Left lung (tissue), 4 donors: ENCODE measurements at regions not wholly inside any gene's neighbourhood (a gene's known extent, or its start where the extent isn't known, plus 50 kb on each side); places are given as distances from the start of the nearest gene placed in this dataset.
A peak's percentile ranks its signal among the peaks of the same experiment; 100 is the strongest.

Experiments
- ATAC-seq: fragments of 200-7000 bp; cut with Tn5 transposase; one replicate; pipeline ENCODE4 v1.9.1; 2020; ENCODE audit warnings: moderate library complexity
- DNase-seq, 4 donors: peaks; one replicate each; pipeline ENCODE4 v3.0.0-alpha.2; 2013 to 2020
- H3K27ac ChIP-seq, 2 donors: fragments of 200-600 bp; sonication (generic) in 1 of 2; one replicate each; pipeline versions ENCODE4 v1.5.0 to v1.8.0; 2020 to 2021
- H3K27me3 ChIP-seq, 2 donors: fragments of 200-600 bp; sonication (generic) in 1 of 2; one replicate each; pipeline versions ENCODE4 v1.5.0 to v1.8.0; 2020 to 2021
- H3K36me3 ChIP-seq, 2 donors: fragments of 200-600 bp; sonication (generic) in 1 of 2; one replicate each; pipeline versions ENCODE4 v1.5.0 to v1.8.0; 2020 to 2021
- H3K4me1 ChIP-seq, 2 donors: fragments of 200-600 bp; one replicate each; pipeline ENCODE4 v1.8.0; 2021
- H3K4me3 ChIP-seq, 2 donors: fragments of 200-600 bp; sonication (generic) in 1 of 2; one replicate each; pipeline versions ENCODE4 v1.5.0 to v1.8.0; 2020 to 2021; ENCODE audit warnings: mild to moderate bottlenecking in 1 of 2
- H3K9me3 ChIP-seq, 2 donors: fragments of 200-600 bp; sonication (generic) in 1 of 2; one replicate each; pipeline versions ENCODE4 v1.5.0 to v1.8.0; 2020 to 2021
- CTCF ChIP-seq, 2 donors: fragments of 200-600 bp; sonication (generic) in 1 of 2; IDR thresholded peaks; one replicate each; pipeline versions ENCODE4 v1.5.0 to v1.8.0; 2021; ENCODE audit warnings: antibody characterized with exemption in 2 of 2
- intact Hi-C, 2 donors: fragments of 100-400 bp; cut with DNase I; formaldehyde crosslinking; loops; one replicate each; pipeline versions ENCODE4 v1.11.2 to v1.14.2; 2022
- donor health status: DM: no; HTN: yes; CAD: no.
- donor health status: DM: no; HTN: no; CAD: no.

GRCh38 chr12:28652239-28652638 lies 462.0 kb downstream of the CCDC91 start:
- no peaks in the 10 kb centered on the region for H3K4me1 ChIP-seq
- no peak overlapping the region for H3K4me3 ChIP-seq
- H3K27ac ChIP-seq = no peak overlapping the region
- peaks cover 0 to 3% of the 10 kb centered on the region in 2 donors for H3K9me3 ChIP-seq
- H3K27me3 ChIP-seq = no peaks in the 10 kb centered on the region
- intact Hi-C loops = no loop called here
- DNase-seq (no peak), ATAC-seq (no peak)
- no peak for TF ChIP-seq CTCF (IDR thresholded peaks at IDR 0.05)
- H3K36me3 ChIP-seq = no peaks in the 10 kb centered on the region

DNA sequence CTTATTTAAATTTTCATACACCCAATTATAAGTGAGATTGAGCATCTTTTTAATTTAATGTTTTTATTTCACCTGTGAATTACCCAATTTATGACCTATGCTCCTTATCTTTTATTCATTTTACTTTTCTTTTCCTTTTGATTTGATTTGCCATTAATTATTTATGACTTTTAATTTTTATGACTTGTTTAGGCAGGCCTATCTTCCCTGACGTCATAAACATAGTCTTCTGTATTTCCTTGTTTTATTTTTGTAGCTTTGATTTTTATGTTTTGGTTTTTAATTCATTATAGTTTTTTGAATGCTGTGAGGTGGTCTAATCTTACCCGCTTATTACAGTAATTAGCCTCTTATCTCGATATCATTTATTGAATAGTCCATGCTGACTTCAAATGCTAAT lies 467.1 kb upstream of the FAR2 start:
- H3K4me3 ChIP-seq = no peak overlapping the region
- no peak overlapping the region for H3K27ac ChIP-seq
- no peaks in the 10 kb centered on the region for H3K27me3 ChIP-seq
- H3K9me3 ChIP-seq = peaks cover 0 to 8% of the 10 kb centered on the region in 2 donors
- intact Hi-C loops = no loop called here
- ATAC-seq (no peak), DNase-seq (no peak)
- H3K4me1 ChIP-seq = no peaks in the 10 kb centered on the region
- no peak for TF ChIP-seq CTCF (IDR thresholded peaks at IDR 0.05)
- no peaks in the 10 kb centered on the region for H3K36me3 ChIP-seq

- Histone ChIP-seq H3K9me3 (no peaks in the 10 kb centered on the region), H3K4me1 (no peaks in the 10 kb centered on the region), H3K36me3 (no peaks in the 10 kb centered on the region), H3K4me3 (no peak overlapping the region), H3K27me3 (no peaks in the 10 kb centered on the region), H3K27ac (no peak overlapping the region)
- TF ChIP-seq CTCF (IDR thresholded peaks at IDR 0.05) = no peak
- no peak for DNase-seq
- ATAC-seq = no peak
- intact Hi-C loops = no loop called here
Measured at GRCh38 chr12:28683366-28683765, 465.7 kb upstream of the FAR2 start.

DNA sequence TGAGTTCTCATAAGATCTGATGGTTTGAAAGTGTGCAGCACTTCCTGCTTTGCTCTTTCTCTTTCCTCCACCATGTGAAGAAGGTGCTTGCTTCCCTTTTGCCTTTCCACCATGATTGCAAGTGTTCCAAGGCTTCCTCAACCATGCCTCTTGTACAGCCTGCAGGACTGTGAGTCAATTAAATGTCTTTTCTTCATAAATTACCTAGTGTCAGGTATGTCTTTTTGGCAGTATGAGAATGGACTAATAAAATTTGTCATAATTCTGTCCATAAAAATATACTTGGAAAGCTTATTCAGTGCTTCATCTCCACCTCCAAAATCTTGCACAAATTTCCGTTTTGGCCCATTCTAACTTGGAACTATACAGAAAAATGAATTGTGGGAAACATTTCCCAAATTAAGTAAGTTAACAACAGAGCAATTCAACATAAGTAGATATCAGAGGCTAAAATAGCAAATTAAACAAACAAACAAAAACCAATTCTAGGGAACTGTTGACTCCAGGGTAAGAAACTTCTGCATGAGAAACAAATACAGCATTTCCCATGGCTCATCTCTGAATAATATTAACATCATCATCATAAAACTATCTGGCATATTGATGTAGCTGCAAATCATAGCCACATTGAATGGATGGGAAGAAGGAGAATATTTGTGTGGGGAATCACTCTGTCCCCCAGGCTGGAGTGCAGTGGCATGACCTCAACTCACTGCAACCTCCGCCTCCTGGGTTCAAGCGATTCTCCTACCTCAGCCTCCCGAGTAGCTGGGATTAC lies 459.5 kb upstream of the FAR2 start:
- H3K36me3 ChIP-seq = no peaks in the 10 kb centered on the region
- H3K9me3 ChIP-seq = no peaks in the 10 kb centered on the region
- intact Hi-C loops = no loop called here
- H3K4me3 ChIP-seq = no peak overlapping the region
- no peaks in the 10 kb centered on the region for H3K4me1 ChIP-seq
- TF ChIP-seq CTCF (IDR thresholded peaks at IDR 0.05) = no peak
- H3K27me3 ChIP-seq = no peaks in the 10 kb centered on the region
- H3K27ac ChIP-seq = no peak overlapping the region
- ATAC-seq (no peak), DNase-seq (peak in 1 of 4 donors; percentile 4)

- intact Hi-C loops = no loop called here
- Histone ChIP-seq H3K36me3 (no peaks in the 10 kb centered on the region), H3K27ac (no peak overlapping the region), H3K4me1 (no peaks in the 10 kb centered on the region), H3K4me3 (no peak overlapping the region), H3K9me3 (no peaks in the 10 kb centered on the region), H3K27me3 (no peaks in the 10 kb centered on the region)
- TF ChIP-seq CTCF (IDR thresholded peaks at IDR 0.05) = no peak
- ATAC-seq (no peak), DNase-seq (no peak)
Measured at GRCh38 chr12:28693565-28694219, 455.4 kb upstream of the FAR2 start.
